K562 (cell line): ENCODE measurements at regions not wholly inside any gene's neighbourhood (a gene's known extent, or its start where the extent isn't known, plus 50 kb on each side); places are given as distances from the start of the nearest gene placed in this dataset.

ENCODE experiments used
- ATAC-seq: fragments of 200-7000 bp; cut with Tn5 transposase; 3 replicates; pipeline ENCODE4 v1.9.1; 2020; ENCODE audit warnings: moderate library complexity
- BruUV-seq: library from RNA; stranded (reverse); fragments of 400-500 nt; replicated peaks from 2 replicates; lab custom pipeline; 2021; lab: Mats Ljungman, UMichigan
- CTCF ChIA-PET: fragments of 300-600 bp; formaldehyde crosslinking; extraction: SDS; loops from one replicate; lab custom pipeline; 2021; ENCODE audit warnings: low intra/inter-chr PET ratio; lab: Yijun Ruan, JAX
- POLR2A ChIA-PET: fragments of 300-600, 350-650 bp; sonication (Branson Sonifier 250); formaldehyde crosslinking; extraction: SDS; loops from one replicate; lab custom pipeline; 2021; ENCODE audit warnings: antibody characterized with exemption, inconsistent platforms; lab: Yijun Ruan, JAX
- DNase-seq, 4 experiments: peaks; one replicate each; pipeline versions ENCODE4 v3.0.0 to v3.0.0-alpha.2; 2011 to 2018; ENCODE audit warnings: low spot score in 3 of 4, mixed read lengths in 3 of 4; ENCODE audit errors: extremely low read depth in 1 of 4
- FAIRE-seq: peaks from 2 replicates; lab custom pipeline; 2011; peaks lifted over from hg19 to GRCh38; lab: Jason Lieb, UNC
- H2AFZ ChIP-seq: 2 replicates; pipeline ENCODE4 v1.6.0; 2011; ENCODE audit warnings: low read depth, low read length, control low read depth, inconsistent platforms
- H3K27ac ChIP-seq: fragments of 200-600 bp; 3 replicates; pipeline ENCODE4 v1.8.0; 2011; ENCODE audit warnings: low read depth, mild to moderate bottlenecking, control low read depth, inconsistent platforms, low read length, moderate library complexity, mixed read lengths; ENCODE audit errors: extremely low read depth
- H3K27me3 ChIP-seq, 2 experiments: fragments of 300-600 bp in 1 of 2; 2 replicates in 1 of 2; 3 replicates in 1 of 2; pipeline versions ENCODE4 v1.6.0 to v1.8.0; 2011; ENCODE audit warnings: inconsistent platforms in 2 of 2, low read length in 2 of 2, mild to moderate bottlenecking in 1 of 2, mixed read lengths in 1 of 2, moderate library complexity in 1 of 2; ENCODE audit not compliant: control insufficient read depth in 2 of 2, insufficient read depth in 2 of 2
- H3K36me3 ChIP-seq: fragments of 300-600 bp; 3 replicates; pipeline ENCODE4 v1.8.0; 2011; ENCODE audit warnings: mild to moderate bottlenecking, low read length, inconsistent platforms; ENCODE audit not compliant: control insufficient read depth, insufficient read depth
- H3K4me1 ChIP-seq, 2 experiments: fragments of 200-600 bp in 1 of 2; replicated peaks in 1 of 2; 2 replicates in 1 of 2; 3 replicates in 1 of 2; pipeline versions ENCODE4 v1.5.1 to v1.8.0; 2011; ENCODE audit warnings: inconsistent platforms in 2 of 2, low read length in 2 of 2, mild to moderate bottlenecking in 1 of 2, mixed read lengths in 1 of 2, moderate library complexity in 1 of 2; ENCODE audit not compliant: control insufficient read depth in 2 of 2, insufficient read depth in 2 of 2
- H3K4me2 ChIP-seq: 2 replicates; pipeline ENCODE4 v1.6.1; 2011; ENCODE audit warnings: low read length, control low read depth, inconsistent platforms, mixed read lengths; ENCODE audit not compliant: insufficient read depth
- H3K4me3 ChIP-seq: fragments of 200-600 bp; sonication (generic), shearing (Covaris generic); 2 replicates; pipeline ENCODE4 v1.5.1; 2016; ENCODE audit warnings: control low read depth, inconsistent platforms
- H3K79me2 ChIP-seq: fragments of 200-600 bp; 3 replicates; pipeline ENCODE4 v1.8.0; 2011; ENCODE audit warnings: low read length, inconsistent platforms; ENCODE audit not compliant: control insufficient read depth, insufficient read depth
- H3K9ac ChIP-seq, 2 experiments: 2 replicates each; pipeline versions ENCODE4 v1.6.0 to v1.6.1; 2011; ENCODE audit warnings: low read depth in 2 of 2, low read length in 2 of 2, control low read depth in 1 of 2, inconsistent platforms in 1 of 2, mild to moderate bottlenecking in 1 of 2, mixed read lengths in 1 of 2; ENCODE audit not compliant: insufficient read depth in 1 of 2
- H3K9me1 ChIP-seq: one replicate; pipeline ENCODE4 v1.6.0; 2011; ENCODE audit warnings: inconsistent platforms, mild to moderate bottlenecking, low read length, moderate library complexity; ENCODE audit not compliant: control insufficient read depth, insufficient read depth
- H3K9me3 ChIP-seq: replicated peaks from 2 replicates; pipeline ENCODE4 v1.5.1; 2011; ENCODE audit warnings: low read depth, low read length, inconsistent platforms; ENCODE audit not compliant: control insufficient read depth, insufficient read depth
- H4K20me1 ChIP-seq: replicated peaks from 2 replicates; pipeline ENCODE4 v1.6.1; 2011; ENCODE audit warnings: low read length, inconsistent platforms, mixed read lengths; ENCODE audit not compliant: control insufficient read depth, insufficient read depth
- CEBPB ChIP-seq: fragments of 450-650 bp; IDR thresholded peaks from 2 replicates; pipeline ENCODE4 v1.6.1; 2016; ENCODE audit warnings: missing genetic modification characterization, missing compliant biosample characterization
- CEBPG ChIP-seq, 3 experiments: fragments of 200-800 bp in 1 of 3; sonication (Bioruptor generic) in 1 of 3; sonication (generic) in 1 of 3; formaldehyde crosslinking in 1 of 3; IDR thresholded peaks in 2 of 3; conservative IDR thresholded peaks in 1 of 3; 2 replicates each; pipeline versions ENCODE4 v1.6.1 to v1.8.0; 2016 to 2022; ENCODE audit warnings: missing compliant biosample characterization in 2 of 3, missing genetic modification characterization in 2 of 3, mild to moderate bottlenecking in 1 of 3, missing genetic modification reagents in 1 of 3
- ELK1 ChIP-seq: sonication (generic); formaldehyde crosslinking; IDR thresholded peaks from 2 replicates; pipeline ENCODE4 v1.8.1; 2022; ENCODE audit warnings: missing genetic modification reagents
- IRF9 ChIP-seq: fragments of 450-650 bp; IDR thresholded peaks from 2 replicates; pipeline ENCODE4 v1.6.1; 2016; ENCODE audit warnings: missing biosample characterization, missing genetic modification characterization
- PKNOX1 ChIP-seq: fragments of 450-650 bp; IDR thresholded peaks from 2 replicates; pipeline ENCODE4 v1.6.1; 2016
- TEAD2 ChIP-seq: fragments of 450-650 bp; IDR thresholded peaks from 2 replicates; pipeline ENCODE4 v1.6.1; 2016; ENCODE audit warnings: missing genetic modification characterization, control low read depth, missing compliant biosample characterization
- ZNF280B ChIP-seq: fragments of 250-450 bp; sonication (Bioruptor Pico); IDR thresholded peaks from 2 replicates; pipeline ENCODE4 v1.5.1; 2021; ENCODE audit warnings: mild to moderate bottlenecking
- ZNF316 ChIP-seq: fragments of 450-650 bp; IDR thresholded peaks from 2 replicates; pipeline ENCODE4 v1.6.1; 2016
- ZNF507 ChIP-seq: conservative IDR thresholded peaks from 2 replicates; pipeline ENCODE4 v1.6.1; 2017; ENCODE audit warnings: missing genetic modification characterization, missing compliant biosample characterization
- WGBS: fragments of 100-300 bp; shearing (Covaris generic); methylation state at CpG from one replicate; pipeline ENCODE4 v1.1.6; 2016; ENCODE audit warnings: low coverage, mixed read lengths; ENCODE audit not compliant: insufficient coverage; ENCODE audit errors: missing lambda C conversion rate; 5-methylcytosine and 5-hydroxymethylcytosine counted together
- in situ Hi-C: fragments of 300-500 bp; cut with MboI; formaldehyde crosslinking; loops from 4 replicates; pipeline ENCODE4 v1.15.0; 2018; ENCODE audit warnings: inconsistent platforms, mixed read lengths
- intact Hi-C: fragments of 100-400 bp; cut with micrococcal nuclease; formaldehyde crosslinking; loops from 2 replicates; pipeline ENCODE4 v1.14.2; 2022

- no peak for TF ChIP-seq PKNOX1
- TF ChIP-seq ZNF316, result no peak
- TF ChIP-seq TEAD2 (tag), result no peak
- no peak for TF ChIP-seq IRF9 (tag)
- TF ChIP-seq ELK1 (CRISPR knock-in tag), result no peak
- TF ChIP-seq ZNF280B (CRISPR knock-in tag), result no peak
- no peak for TF ChIP-seq ZNF507 (tag)
- TF ChIP-seq CEBPG (CRISPR knock-in tag; IDR thresholded peaks at IDR 0.05), result no peak
- peak in 1 of 2 experiments; percentile 60; a peak in 2 of 4 replicates for TF ChIP-seq CEBPG (tag; conservative IDR thresholded peaks at IDR 0.05 in 1 of 2, IDR thresholded peaks at IDR 0.05 in 1 of 2)
- TF ChIP-seq CEBPB (tag), result peak; percentile 36; the same call in 1 of the 2 replicates
- WGBS, result 13% methylated on average over 8 of the region's 8 CpGs
Measured at GRCh38 chr2:38432820-38433606, 55.9 kb upstream of the ATL2 start.

More at GRCh38 chr2:38432820-38433606, 55.9 kb upstream of the ATL2 start:
- peaks cover 4 to 31% of the 10 kb centered on the region in 2 experiments; a peak in 4 of 5 replicates for H3K27me3 ChIP-seq
- no peak overlapping the region for H3K4me3 ChIP-seq
- no peak for FAIRE-seq
- in situ Hi-C loops (no loop called here), intact Hi-C loops (no loop called here)
- H3K9me3 ChIP-seq, result no peaks in the 10 kb centered on the region
- no peaks in the 10 kb centered on the region for H4K20me1 ChIP-seq
- ChIA-PET POLR2A (interaction anchor here (1.1 kb wide), 1 partner anchor 8 kb away, joined by 3 read pairs; no protein-coding TSS in a partner anchor), CTCF (no interaction called here)
- no peaks in the 10 kb centered on the region for H3K79me2 ChIP-seq
- ATAC-seq, result peak; percentile 58
- DNase-seq, result no peak
- no TSS peak for BruUV-seq
- H3K27ac ChIP-seq, result no peak overlapping the region
- H3K9me1 ChIP-seq, result no peaks in the 10 kb centered on the region
- no peak overlapping the region for H3K9ac ChIP-seq
- H3K36me3 ChIP-seq, result no peaks in the 10 kb centered on the region
- no peak overlapping the region for H3K4me2 ChIP-seq
- no peaks in the 10 kb centered on the region; a peak in 1 of 5 replicates for H3K4me1 ChIP-seq
- H2AFZ ChIP-seq, result no peak overlapping the region
